ENCODE measurements at regions not wholly inside any gene's neighbourhood (a gene's known extent, or its start where the extent isn't known, plus 50 kb on each side); places are given as distances from the start of the nearest gene placed in this dataset.

- no peak for DNase-seq (ENCODE audit: low spot score)
These were observed 577.5 kb downstream of the USP25 start for GRCh38 chr21:16307256-16307655.

- DNase-seq (ENCODE audit: low spot score), result peak; percentile 4
These were observed 578.5 kb downstream of the USP25 start for GRCh38 chr21:16308269-16308668.

- no peak for DNase-seq (ENCODE audit: low spot score)
These were observed 579.6 kb downstream of the USP25 start for GRCh38 chr21:16309250-16309971.

- DNase-seq (ENCODE audit: low spot score), result no peak
These were observed 580.4 kb downstream of the USP25 start for GRCh38 chr21:16310176-16310575.

GRCh38 chr21:16311229-16311628 lies 581.4 kb downstream of the USP25 start:
- DNase-seq (ENCODE audit: low spot score), result no peak

GRCh38 chr21:16312321-16312720 lies 582.5 kb downstream of the USP25 start:
- no peak for DNase-seq (ENCODE audit: low spot score)

GRCh38 chr21:16315223-16315622 lies 585.4 kb downstream of the USP25 start:
- no peak for DNase-seq (ENCODE audit: low spot score)

- no peak for DNase-seq (ENCODE audit: low spot score)
These were observed 589.0 kb downstream of the USP25 start for GRCh38 chr21:16318651-16319300.

GRCh38 chr21:16320110-16320509 lies 590.3 kb downstream of the USP25 start:
- DNase-seq (ENCODE audit: low spot score), result no peak

- no peak for DNase-seq (ENCODE audit: low spot score)
These were observed 592.7 kb downstream of the USP25 start for GRCh38 chr21:16322454-16322853.

- no peak for DNase-seq (ENCODE audit: low spot score)
These were observed 593.8 kb downstream of the USP25 start for GRCh38 chr21:16323596-16323995.

GRCh38 chr21:16324630-16325029 lies 594.8 kb downstream of the USP25 start:
- DNase-seq (ENCODE audit: low spot score), result no peak

- DNase-seq (ENCODE audit: low spot score), result peak; percentile 41
These were observed 600.5 kb downstream of the USP25 start for GRCh38 chr21:16330082-16330907.

GRCh38 chr21:16330908-16331268 lies 601.1 kb downstream of the USP25 start:
- no peak for DNase-seq (ENCODE audit: low spot score)

GRCh38 chr21:16337266-16337665 lies 607.5 kb downstream of the USP25 start:
- no peak for DNase-seq (ENCODE audit: low spot score)

GRCh38 chr21:16342932-16343331 lies 613.1 kb downstream of the USP25 start:
- DNase-seq (ENCODE audit: low spot score), result no peak

- DNase-seq (ENCODE audit: low spot score), result no peak
These were observed 614.0 kb downstream of the USP25 start for GRCh38 chr21:16343776-16344175.

- DNase-seq (ENCODE audit: low spot score), result no peak
These were observed 616.0 kb downstream of the USP25 start for GRCh38 chr21:16345757-16346156.

GRCh38 chr21:16347223-16347622 lies 617.4 kb downstream of the USP25 start:
- no peak for DNase-seq (ENCODE audit: low spot score)

GRCh38 chr21:16353764-16354163 lies 624.0 kb downstream of the USP25 start:
- no peak for DNase-seq (ENCODE audit: low spot score)

GRCh38 chr21:16357994-16358393 lies 628.2 kb downstream of the USP25 start:
- no peak for DNase-seq (ENCODE audit: low spot score)

GRCh38 chr21:16358784-16359183 lies 629.0 kb downstream of the USP25 start:
- no peak for DNase-seq (ENCODE audit: low spot score)

- DNase-seq (ENCODE audit: low spot score), result no peak
These were observed 633.3 kb downstream of the USP25 start for GRCh38 chr21:16363100-16363499.
